HG03039 (cell line): ENCODE measurements at regions not wholly inside any gene's neighbourhood (a gene's known extent, or its start where the extent isn't known, plus 50 kb on each side); places are given as distances from the start of the nearest gene placed in this dataset.

Source experiments
- ATAC-seq: cut with Tn5 transposase; IDR thresholded peaks from one replicate; pipeline ENCODE4 v1.9.1; 2021; ENCODE audit warnings: mild to moderate bottlenecking, moderate library complexity; ENCODE audit not compliant: unreplicated experiment

DNA sequence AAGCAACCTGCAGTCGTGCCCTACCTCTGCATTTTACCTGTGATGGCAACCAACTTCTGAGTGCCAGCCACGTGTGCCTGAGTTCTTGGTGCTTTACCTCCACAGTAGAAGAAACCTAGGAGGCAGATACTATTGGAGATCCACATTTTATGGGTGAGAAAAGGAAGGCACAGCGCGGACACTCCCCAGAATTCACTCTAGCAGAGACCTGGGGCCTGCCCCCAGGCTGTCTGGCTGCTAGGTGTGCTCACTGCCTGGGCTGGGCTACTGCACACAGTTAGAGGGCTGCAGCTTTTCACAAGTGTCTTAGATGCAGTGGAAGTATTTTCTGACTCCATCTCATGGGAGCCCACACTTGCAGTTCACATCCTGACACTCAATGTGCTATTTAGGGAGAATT is 598.8 kb upstream of the ADAMTS16 start:
- no peak for ATAC-seq

DNA sequence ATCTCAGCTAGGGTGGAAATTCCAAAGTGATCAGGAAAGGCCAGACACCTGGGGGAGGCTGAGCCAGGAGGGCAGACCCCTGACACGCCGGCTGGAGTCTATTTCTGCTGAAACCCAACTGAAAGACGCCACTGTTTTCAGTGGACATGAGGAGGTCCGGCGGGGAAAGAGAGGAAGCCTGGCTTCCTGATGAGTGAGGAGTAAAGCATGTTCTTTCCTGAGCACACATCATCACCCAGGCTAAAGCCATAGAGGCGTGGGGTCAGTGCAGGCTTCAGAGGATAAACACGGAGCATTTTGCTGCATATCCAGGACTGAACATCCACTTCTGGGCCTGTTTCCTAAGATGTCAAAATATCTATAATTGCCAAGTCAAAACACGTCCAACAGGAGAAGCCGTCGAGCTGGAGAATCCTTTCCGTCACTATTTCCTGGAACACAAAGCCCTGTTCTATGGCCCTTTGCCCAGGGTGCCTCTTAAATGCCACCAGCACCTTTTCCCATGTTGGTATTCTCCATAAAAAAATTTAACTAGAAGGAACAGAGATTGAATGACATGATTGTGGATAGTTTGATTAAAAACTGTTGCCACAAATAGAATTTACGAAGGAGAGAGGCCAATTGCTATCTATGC is 597.9 kb upstream of the ADAMTS16 start:
- ATAC-seq, result no peak

DNA sequence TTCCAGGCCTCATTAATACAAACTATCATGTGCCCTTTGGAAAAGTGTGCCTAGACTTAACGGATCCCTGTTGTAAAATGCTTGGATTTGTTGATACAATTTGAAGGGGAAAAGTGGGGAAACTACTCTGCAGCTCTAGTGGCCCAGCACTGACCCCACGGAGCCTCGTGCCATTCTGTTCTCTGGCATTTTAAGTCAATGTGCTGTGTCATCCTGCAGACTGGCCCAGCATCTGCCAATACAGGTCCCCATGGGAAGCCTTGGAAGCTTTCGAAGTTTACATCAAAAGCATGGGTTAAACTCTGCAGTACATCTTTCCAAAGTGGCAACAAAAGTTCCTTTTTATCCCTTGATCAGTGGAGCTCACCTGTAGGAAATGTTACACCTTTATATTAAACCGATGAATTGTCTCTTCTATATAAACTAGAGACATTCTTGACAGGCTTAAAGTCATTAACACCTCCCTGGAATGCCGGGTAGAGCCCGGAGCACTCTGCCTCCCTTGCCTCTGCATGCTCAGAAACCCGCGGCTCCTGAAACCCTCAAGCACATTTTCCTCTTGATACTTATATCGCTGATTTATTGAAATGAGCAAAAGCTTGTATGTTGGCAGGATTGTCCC is 596.0 kb upstream of the ADAMTS16 start:
- no peak for ATAC-seq

DNA sequence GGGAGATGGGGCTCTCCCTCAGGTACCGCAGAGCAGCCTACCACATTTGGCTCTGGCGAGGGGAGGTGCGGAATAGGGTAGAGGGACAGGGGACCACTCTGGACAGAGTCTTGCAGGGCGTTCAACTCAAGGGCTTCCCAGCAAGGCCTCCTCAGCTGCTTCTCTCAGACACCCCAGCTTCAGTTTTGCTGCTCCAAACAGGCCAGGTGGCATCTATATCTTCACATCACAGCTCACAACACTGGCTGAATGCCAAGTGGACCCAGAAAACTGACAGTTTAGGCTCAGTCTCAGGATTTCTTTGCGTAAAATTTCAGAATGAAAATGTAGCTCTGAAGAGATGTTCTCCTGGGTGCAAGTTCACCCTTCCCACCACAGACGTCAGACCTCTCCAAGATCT is 592.6 kb upstream of the ADAMTS16 start:
- no peak for ATAC-seq

DNA sequence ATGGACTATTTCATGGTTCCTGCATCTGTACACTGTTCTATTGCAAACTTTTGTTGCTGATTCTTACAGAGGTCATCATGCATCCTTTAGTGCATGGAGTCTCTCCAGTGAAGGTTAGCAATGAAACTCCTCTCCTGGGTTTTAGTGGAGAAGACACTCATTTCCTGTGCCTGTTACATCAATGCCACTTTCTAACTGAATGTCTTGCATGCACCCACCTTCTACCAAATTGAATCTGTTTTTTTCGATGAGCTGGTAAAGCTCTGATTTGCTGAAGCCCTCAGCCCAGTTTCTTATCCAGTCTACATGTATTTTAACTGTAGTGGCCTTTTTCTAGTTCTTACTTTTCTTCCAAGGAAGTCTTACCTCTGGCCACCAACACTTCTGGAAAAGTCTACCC is 591.8 kb upstream of the ADAMTS16 start:
- no peak for ATAC-seq

DNA sequence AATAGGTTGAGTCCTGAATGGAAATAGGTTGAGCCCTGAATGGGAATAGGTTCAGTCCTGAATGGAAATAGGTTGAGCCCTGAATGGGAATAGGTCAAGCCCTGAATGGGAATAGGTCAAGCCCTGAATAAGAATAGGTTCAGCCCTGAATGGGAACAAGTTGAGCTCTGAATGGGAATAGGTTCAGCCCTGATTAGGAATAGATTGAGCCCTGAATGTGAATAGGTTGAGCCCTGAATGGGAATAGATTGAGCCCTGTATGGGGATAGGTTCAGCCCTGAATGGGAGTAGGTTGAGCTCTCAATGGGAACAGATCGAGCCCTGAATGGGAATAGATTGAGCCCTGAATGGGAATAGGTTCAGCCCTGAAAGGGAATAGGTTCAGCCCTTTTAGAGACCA is 590.8 kb upstream of the ADAMTS16 start:
- ATAC-seq, result no peak

DNA sequence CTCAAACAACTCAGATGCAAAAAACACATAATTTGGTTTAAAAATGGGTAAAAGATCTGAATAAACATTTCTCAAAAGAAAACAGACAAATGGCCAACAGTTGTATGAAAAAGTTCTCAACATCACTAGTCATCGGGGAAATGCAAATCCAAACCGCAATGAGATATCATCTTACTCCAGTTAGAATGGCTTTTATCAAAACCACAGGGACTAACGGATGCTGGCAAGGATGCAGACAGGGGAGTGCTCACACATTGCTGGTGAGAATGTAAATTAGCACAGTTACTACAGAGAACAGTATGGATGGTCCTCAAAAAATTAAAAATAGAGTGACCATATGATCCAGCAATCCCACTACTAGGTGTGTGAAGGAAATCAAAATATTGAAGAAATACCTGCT is 589.1 kb upstream of the ADAMTS16 start:
- ATAC-seq, result no peak

DNA sequence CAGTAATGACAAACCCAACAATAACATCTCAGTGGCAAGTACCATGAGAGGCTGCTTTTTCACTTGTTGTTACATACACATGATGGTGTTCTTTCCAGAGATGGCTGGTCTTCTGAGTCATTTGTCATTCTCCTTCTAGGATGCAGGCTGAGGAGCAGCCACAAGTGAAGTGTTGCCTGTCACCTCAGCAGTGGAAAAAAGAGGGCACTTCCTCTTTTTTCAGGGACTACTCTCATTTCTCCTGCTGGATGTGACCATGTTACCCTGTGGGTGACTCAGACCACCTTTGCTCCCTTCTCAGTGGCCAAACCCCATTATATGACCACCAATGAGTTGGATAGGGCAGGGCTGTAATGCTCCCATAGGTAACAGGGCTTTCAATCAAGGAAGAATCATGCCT is 587.0 kb upstream of the ADAMTS16 start:
- ATAC-seq, result no peak

DNA sequence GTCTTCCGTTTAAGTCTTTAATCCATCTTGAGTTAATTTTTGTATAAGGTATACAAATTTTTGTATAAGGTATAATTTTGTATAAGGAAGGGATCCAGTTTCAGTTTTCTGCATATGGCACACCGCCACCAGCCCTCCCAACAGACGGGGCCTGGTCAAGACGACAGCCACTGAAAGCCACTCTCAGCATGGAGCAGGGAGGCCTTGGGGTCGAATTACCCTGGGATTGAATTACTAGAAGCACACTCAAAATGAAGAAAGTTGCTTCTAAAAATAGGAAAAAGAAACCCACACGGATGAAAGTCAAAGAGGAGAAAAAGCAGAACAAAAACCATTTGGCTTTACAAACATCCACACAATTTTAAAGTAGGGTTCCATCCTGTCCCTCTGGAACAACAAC is 586.2 kb upstream of the ADAMTS16 start:
- ATAC-seq, result no peak

DNA sequence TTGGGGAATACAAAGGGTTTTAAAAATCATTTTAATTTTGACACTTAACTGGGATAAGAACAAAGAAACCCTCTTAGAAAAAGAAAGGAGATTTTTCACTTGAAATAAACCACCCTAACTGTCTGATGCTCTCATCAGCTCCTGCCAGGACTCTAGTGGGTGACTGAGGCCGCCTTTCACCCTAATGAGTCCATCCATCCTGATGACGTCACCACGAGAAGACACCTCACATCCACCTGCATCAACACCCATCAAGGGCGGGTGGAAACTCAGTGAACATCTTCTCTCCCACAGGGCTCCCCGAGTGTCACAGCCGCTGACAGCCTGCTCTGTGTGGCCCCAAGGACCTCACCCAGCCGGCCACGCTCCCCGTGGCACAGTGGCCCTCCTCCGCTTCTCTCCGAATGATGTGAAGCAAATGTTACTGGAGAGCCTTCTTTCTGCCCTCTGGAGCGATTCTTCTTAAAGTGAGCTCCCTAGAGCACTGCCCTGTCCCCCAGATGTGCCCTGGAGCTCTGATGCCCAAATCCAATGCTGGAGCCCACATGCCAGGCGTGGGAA is 584.3 kb upstream of the ADAMTS16 start:
- ATAC-seq, result no peak

DNA sequence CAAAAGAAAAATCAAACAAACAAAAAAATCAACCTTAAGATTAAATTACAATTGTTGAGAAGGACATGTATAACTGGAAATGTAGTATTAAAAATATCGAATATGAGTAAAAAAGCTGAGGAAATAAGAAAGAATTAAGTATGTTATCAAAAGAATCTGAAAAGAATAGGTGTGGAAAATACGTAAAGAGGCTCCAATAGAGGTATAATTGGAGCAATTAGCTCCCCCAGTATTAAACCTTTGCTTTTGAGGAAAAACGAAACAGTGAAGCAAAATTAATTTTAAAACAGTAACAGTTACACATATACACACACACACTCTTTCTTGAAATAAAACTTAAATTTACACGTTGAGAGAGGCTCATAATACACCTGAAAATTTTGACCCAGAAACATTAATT is 578.7 kb upstream of the ADAMTS16 start:
- no peak for ATAC-seq

DNA sequence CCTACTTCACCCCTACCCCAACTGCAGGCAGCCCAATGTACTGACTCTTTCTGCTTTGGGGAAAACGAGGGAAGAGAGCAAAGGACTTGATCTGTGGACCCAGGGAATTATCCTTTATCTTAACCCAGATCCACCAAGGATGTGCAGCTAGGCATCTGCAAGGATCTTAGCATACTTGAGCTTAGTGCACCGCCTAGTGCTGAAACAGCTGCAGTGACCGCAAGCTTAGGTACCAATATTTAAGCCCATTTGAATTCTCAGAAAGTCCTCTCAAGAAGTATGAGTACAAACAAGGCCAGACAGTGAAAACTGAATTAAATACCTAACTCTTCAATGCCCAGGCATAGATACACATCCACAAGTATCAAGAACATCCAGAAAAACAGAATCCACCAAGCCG is 576.7 kb upstream of the ADAMTS16 start:
- ATAC-seq, result no peak

DNA sequence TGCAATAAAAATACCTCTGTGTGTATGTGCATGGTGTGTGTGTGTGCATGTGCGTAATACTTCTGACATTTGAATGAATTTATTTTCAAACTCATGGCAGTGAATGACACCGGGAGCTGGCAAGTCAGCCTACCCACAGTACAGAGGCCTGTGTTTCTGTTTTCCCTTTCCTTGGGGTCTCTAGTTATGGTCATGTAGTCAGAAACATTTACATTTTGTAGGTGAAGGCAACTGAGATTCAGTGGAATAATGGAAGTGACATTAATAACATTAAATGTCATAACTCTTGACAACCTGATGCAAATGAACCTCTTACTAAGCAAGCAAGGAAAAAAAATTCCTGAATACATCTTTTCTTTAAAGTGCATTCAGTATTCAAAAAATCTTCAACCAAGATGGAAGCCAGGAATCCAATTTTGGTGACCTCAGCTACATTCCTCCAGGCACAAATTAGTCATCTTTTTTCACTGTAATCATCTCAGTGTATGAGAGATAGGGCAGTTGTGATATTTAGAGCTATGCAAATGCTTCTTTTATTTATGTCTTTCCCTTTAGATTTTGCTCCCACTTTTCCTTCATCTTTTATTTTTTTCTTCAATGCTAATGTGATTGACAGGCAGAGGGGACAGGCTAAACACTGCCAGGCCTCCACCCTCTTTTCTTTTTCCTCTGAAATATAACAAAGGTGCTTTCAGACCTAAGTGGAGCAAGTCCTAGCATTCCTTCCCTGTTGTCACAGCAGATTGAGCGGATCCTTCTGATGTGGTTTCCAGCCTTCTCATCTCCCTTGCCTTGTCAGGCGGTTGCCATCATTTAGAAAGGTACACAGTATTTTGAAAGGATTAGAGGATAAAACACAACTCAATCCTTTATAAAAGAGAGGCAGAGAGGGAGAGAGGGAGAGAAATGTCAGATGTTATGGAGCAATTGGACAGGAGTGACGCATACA is 569.8 kb upstream of the ADAMTS16 start:
- ATAC-seq, result no peak

DNA sequence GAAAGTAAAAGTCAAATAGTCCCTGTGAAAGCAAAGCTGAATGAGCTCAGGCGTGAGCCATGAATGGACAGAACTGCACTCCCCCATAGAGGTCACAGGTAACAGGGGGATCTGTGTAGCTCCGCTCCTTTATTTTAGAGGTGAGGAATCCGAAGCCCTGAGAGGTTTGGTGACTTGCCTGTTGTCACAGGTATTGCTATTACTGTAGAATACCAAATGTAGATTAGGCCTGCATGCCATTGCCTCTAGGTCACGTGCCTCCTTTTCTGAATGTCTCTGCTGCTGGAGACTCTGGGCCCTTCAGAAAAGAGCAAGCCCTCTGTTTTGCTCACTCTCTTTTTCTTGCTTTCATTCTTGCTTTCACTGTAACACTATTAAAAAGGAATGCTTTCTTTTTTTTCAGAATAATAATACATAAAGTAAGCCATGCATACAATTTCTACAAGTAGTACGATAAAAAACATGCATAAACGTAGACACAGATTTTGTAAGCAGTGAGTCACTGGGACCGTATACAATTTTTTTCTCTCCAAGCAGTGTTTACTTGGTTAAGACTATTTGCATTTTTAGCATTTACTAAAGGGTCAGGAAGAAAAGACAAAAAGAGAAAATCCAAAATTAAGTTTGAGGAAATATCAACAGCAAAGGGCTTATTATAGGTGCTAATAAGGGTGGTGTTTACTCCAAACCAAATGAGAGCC is 568.7 kb upstream of the ADAMTS16 start:
- no peak for ATAC-seq

DNA sequence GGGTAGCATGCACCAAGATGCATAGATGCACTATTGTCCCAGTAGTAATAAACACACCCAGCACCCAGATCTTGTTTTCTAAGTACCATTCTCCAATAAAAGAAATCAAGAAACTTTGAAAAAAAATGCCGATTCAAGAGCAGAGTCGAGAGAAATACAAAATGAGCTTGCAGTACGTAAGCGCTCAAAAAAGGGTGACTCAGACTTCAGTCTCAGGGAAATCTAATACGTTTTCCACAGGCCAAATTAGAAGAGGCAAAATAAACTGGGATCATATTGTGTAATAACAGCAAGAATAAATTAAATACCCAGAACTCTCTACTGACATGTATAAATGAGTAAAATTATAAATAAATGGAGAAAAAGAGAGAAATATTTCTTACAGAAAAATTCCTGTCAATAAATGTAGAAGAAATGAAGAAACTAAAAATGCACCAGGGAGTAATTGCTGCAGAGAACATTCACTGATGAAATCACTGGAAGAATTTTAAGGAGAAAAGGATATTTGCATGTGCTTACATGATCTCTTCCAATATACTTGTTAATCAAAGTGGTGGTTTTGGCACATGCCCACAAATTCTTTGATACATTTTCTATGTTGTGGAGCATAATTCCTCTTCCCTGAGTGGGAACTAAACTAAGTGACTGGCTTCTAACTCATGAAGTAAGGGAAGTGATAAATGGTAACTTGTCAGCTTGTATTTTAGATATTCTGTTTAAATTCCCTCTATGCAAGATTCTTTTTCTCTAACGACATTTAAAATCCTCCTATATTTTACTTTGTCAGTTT is 567.6 kb upstream of the ADAMTS16 start:
- no peak for ATAC-seq

DNA sequence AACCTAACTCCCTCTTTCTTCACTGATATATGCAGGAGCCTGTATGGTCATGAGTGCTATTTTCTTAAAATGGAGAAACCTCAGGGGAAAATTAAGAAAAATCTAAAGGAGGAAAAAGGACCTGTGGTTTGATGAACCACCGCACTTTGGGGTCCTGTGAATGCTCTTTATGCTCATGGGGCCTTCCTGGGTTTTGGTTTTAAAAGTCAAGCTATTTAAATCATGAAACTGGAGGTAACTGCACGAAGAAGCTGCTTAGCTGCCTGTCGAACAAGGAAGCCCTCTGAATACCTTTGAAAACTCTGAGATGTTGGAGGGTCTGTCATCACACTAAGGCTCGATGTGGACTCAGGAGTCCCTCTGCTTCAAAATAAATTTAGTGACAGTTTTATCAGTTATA is 564.5 kb upstream of the ADAMTS16 start:
- ATAC-seq, result no peak

DNA sequence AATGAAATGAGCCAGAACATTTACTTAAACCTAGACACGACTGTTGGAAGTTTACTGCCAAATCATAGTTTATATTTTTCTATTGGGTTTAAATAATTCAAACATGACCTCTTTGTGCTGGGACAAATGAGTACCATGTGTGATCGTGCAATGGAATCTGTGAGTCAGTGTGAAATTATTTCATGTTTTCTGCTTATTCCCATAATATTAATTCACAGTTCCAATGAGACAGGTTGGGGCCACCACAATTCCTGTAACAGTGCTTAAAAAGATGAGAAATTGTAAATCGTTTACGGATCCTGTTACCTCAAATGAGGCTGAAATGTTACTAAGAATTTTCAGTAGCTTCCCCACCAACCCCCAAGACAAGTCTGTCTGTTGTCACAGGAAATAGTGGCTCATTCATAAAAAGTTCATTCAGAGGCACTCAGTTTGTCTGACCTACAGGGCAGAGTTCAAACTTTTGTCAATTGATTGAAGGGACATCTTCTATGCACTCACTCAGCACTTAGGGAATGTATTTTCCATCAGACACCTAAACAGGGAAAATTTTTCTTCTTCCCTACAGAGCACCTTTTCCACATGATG is 563.9 kb upstream of the ADAMTS16 start:
- no peak for ATAC-seq

DNA sequence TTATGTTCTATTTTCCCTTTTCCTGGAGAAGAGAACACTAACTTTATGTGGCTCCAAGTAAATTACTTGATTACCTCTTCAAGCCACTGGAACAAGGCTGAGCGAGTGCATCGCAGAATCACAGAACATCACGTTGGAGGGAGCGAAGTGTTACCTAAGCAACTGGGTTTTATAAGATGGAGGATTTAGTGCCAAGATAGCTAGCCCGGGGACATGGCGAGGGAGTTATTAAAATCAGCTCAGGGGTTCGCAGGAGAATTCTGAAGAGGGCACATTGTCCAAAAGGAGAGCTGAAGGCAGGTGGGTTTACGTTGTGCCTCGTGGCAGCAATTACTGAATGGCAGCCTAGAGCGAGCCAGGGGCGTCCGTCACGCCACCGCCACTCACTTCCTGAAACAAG is 563.2 kb upstream of the ADAMTS16 start:
- no peak for ATAC-seq

DNA sequence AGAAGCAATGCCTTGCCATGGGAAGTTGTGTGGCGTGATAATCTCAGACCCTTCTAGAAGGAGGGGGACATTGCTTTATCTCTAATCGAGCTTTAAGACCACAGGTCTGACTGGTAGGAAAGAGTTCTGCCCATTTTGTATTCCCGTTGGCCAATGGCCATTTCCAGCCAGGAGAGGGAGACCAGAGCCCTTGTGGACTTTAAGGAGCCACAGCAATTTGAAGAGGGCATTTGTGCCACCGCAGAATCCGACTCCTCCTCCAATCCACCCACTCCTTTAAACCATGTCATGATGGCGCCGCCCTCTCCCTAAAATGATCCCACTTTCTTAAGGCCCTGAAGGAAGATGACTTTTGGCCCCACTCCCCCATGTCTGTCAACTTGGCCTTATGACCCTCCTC is 560.5 kb upstream of the ADAMTS16 start:
- ATAC-seq, result no peak

DNA sequence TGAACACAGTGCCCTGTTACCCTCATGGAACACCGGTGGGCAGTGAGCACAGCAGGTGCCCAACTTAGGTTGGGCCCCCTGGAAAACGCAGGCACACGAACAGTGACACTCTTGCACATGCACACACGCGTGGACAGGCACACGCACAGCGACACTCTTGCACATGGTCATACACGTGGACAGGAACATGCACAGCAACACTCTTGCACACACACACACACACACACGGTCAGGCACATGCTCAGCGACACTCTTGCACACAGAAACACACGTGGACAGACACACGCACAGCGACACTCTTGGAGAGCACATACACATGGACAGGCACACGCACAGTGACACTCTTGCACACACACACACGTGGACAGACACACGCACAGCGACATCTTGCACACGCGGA is 559.4 kb upstream of the ADAMTS16 start:
- ATAC-seq, result no peak
